HepG2 (cell line): ENCODE measurements at regions not wholly inside any gene's neighbourhood (a gene's known extent, or its start where the extent isn't known, plus 50 kb on each side); places are given as distances from the start of the nearest gene placed in this dataset.

Experiments used
- ATAC-seq: fragments of 200-7000 bp; cut with Tn5 transposase; 3 replicates; pipeline ENCODE4 v1.9.1; 2020; ENCODE audit warnings: mild to moderate bottlenecking, moderate library complexity
- BruUV-seq: library from RNA; stranded (reverse); fragments of 400-500 nt; replicated peaks from 2 replicates; lab custom pipeline; 2021; lab: Mats Ljungman, UMichigan
- CTCF ChIA-PET: fragments of 300-600 bp; formaldehyde crosslinking; extraction: SDS; loops from one replicate; lab custom pipeline; 2021; ENCODE audit warnings: low total read pairs, inconsistent platforms, low intra/inter-chr PET ratio; lab: Yijun Ruan, JAX
- POLR2A ChIA-PET: fragments of 350-600 bp; sonication (Branson Sonifier 250); formaldehyde crosslinking; loops from one replicate; lab custom pipeline; 2020; ENCODE audit warnings: antibody characterized with exemption, inconsistent platforms; lab: Yijun Ruan, JAX
- DNase-seq: peaks from one replicate; pipeline ENCODE4 v3.0.0-alpha.2; 2015; ENCODE audit warnings: low spot score
- FAIRE-seq: peaks from 3 replicates; lab custom pipeline; 2011; peaks lifted over from hg19 to GRCh38; lab: Jason Lieb, UNC
- H2AFZ ChIP-seq: one replicate; pipeline ENCODE4 v1.6.1; 2011; ENCODE audit warnings: low read length, inconsistent platforms
- H3K27ac ChIP-seq: fragments of 300-600 bp; 3 replicates; pipeline ENCODE4 v1.8.0; 2011; ENCODE audit warnings: mixed run types, mild to moderate bottlenecking, mixed read lengths, low read length, inconsistent platforms; ENCODE audit not compliant: insufficient read depth; ENCODE audit errors: extremely low read length
- H3K27me3 ChIP-seq, 2 experiments: fragments of 200-600 bp in 1 of 2; 2 replicates in 1 of 2; 3 replicates in 1 of 2; pipeline versions ENCODE4 v1.6.0 to v1.8.0; 2011; ENCODE audit warnings: low read length in 2 of 2, mild to moderate bottlenecking in 2 of 2, moderate library complexity in 2 of 2, inconsistent platforms in 1 of 2; ENCODE audit not compliant: insufficient read depth in 2 of 2, control insufficient read depth in 1 of 2
- H3K36me3 ChIP-seq, 2 experiments: fragments of 200-600 bp in 1 of 2; replicated peaks in 1 of 2; 2 replicates in 1 of 2; 3 replicates in 1 of 2; pipeline versions ENCODE4 v1.5.1 to v1.8.0; 2011; ENCODE audit warnings: low read length in 2 of 2, inconsistent platforms in 1 of 2; ENCODE audit not compliant: insufficient read depth in 2 of 2, control insufficient read depth in 1 of 2
- H3K4me1 ChIP-seq: 2 replicates; pipeline ENCODE4 v1.5.1; 2012; ENCODE audit warnings: low read length, inconsistent platforms; ENCODE audit not compliant: insufficient read depth
- H3K4me2 ChIP-seq: 2 replicates; pipeline ENCODE4 v1.6.0; 2011; ENCODE audit warnings: low read depth, low read length, inconsistent platforms
- H3K4me3 ChIP-seq, 3 experiments: fragments of 200-600 bp in 1 of 3; sonication (generic), shearing (Covaris generic) in 1 of 3; replicated peaks in 1 of 3; 2 replicates each; pipeline ENCODE4 v1.5.1; 2011 to 2016; ENCODE audit warnings: low read length in 3 of 3, inconsistent platforms in 2 of 3, low read depth in 2 of 3, mild to moderate bottlenecking in 2 of 3, control low read depth in 1 of 3, mixed read lengths in 1 of 3; ENCODE audit not compliant: insufficient read depth in 1 of 3
- H3K79me2 ChIP-seq: one replicate; pipeline ENCODE4 v1.6.1; 2011; ENCODE audit warnings: low read length, inconsistent platforms; ENCODE audit not compliant: insufficient read depth
- H3K9ac ChIP-seq: 2 replicates; pipeline ENCODE4 v1.6.0; 2011; ENCODE audit warnings: mild to moderate bottlenecking, low read depth, low read length, inconsistent platforms; ENCODE audit not compliant: insufficient read depth
- H3K9me3 ChIP-seq: 2 replicates; pipeline ENCODE4 v1.5.1; 2012; ENCODE audit warnings: mild to moderate bottlenecking, low read length
- H4K20me1 ChIP-seq: 2 replicates; pipeline ENCODE4 v1.6.0; 2011; ENCODE audit warnings: inconsistent platforms, mild to moderate bottlenecking, low read length, moderate library complexity; ENCODE audit not compliant: insufficient read depth
- AGO1 ChIP-seq: fragments of 200-400 bp; formaldehyde crosslinking; IDR thresholded peaks from 2 replicates; pipeline ENCODE4 v1.6.1; 2017; ENCODE audit warnings: mild to moderate bottlenecking, low read depth, low read length, moderate library complexity; ENCODE audit not compliant: poor library complexity, severe bottlenecking
- CBX5 ChIP-seq: sonication (generic); formaldehyde crosslinking; IDR thresholded peaks from 2 replicates; pipeline ENCODE4 v1.4.0; 2020; ENCODE audit warnings: missing genetic modification reagents, borderline replicate concordance
- ESRRA ChIP-seq: sonication (generic); formaldehyde crosslinking; IDR thresholded peaks from 2 replicates; pipeline ENCODE4 v1.5.1; 2020; ENCODE audit warnings: mild to moderate bottlenecking, low read depth, missing genetic modification reagents
- JUN ChIP-seq: sonication (generic); formaldehyde crosslinking; IDR thresholded peaks from 2 replicates; pipeline ENCODE4 v1.4.0; 2020; ENCODE audit warnings: mild to moderate bottlenecking, missing genetic modification reagents
- MATR3 ChIP-seq: sonication (generic); formaldehyde crosslinking; IDR thresholded peaks from 2 replicates; pipeline ENCODE4 v1.4.0; 2020; ENCODE audit warnings: missing genetic modification reagents
- MED1 ChIP-seq: sonication (generic); formaldehyde crosslinking; IDR thresholded peaks from 2 replicates; pipeline ENCODE4 v1.4.0; 2020; ENCODE audit warnings: missing genetic modification reagents
- MXD4 ChIP-seq: IDR thresholded peaks from 2 replicates; pipeline ENCODE4 v1.6.1; 2016; ENCODE audit warnings: mild to moderate bottlenecking, missing biosample characterization, missing genetic modification reagents
- MZF1 ChIP-seq: sonication (generic); formaldehyde crosslinking; IDR thresholded peaks from 2 replicates; pipeline ENCODE4 v1.8.1; 2023; ENCODE audit warnings: mild to moderate bottlenecking, missing genetic modification reagents, borderline replicate concordance
- PRPF4 ChIP-seq: fragments of 200-400 bp; formaldehyde crosslinking; IDR thresholded peaks from 2 replicates; pipeline ENCODE4 v1.6.1; 2016; ENCODE audit warnings: low read length, low read depth; ENCODE audit not compliant: poor library complexity, severe bottlenecking
- SALL2 ChIP-seq: sonication (generic); formaldehyde crosslinking; IDR thresholded peaks from 2 replicates; pipeline ENCODE4 v1.8.1; 2023; ENCODE audit warnings: mild to moderate bottlenecking, missing genetic modification reagents, inconsistent platforms
- SIN3B ChIP-seq: fragments of 150-350 bp; IDR thresholded peaks from 2 replicates; pipeline ENCODE4 v1.6.1; 2014; ENCODE audit warnings: low read length
- ZBTB8A ChIP-seq: sonication (generic); formaldehyde crosslinking; IDR thresholded peaks from 2 replicates; pipeline ENCODE4 v1.4.0; 2020; ENCODE audit warnings: mild to moderate bottlenecking, low read depth, missing genetic modification reagents, borderline replicate concordance
- ZFP36L2 ChIP-seq: sonication (generic); formaldehyde crosslinking; IDR thresholded peaks from 2 replicates; pipeline ENCODE4 v1.4.0; 2020; ENCODE audit warnings: missing genetic modification reagents
- ZNF317 ChIP-seq: sonication (generic); formaldehyde crosslinking; IDR thresholded peaks from 2 replicates; pipeline ENCODE4 v1.5.0; 2020; ENCODE audit warnings: mild to moderate bottlenecking, missing genetic modification reagents
- ZNF354B ChIP-seq: sonication (generic); formaldehyde crosslinking; IDR thresholded peaks from 2 replicates; pipeline ENCODE4 v1.8.0; 2022; ENCODE audit warnings: mild to moderate bottlenecking, missing genetic modification reagents
- WGBS: methylation state at CpG from one replicate; pipeline ENCODE4 v1.1.6; 2017; ENCODE audit warnings: low lambda C conversion rate; 5-methylcytosine and 5-hydroxymethylcytosine counted together
- in situ Hi-C: cut with HindIII; loops from 2 replicates; pipeline ENCODE4 v1.10.0; 2017; ENCODE audit warnings: low pct_unique_long_range_greater_than_20kb; ENCODE audit not compliant: extremely low pct_ligation_motif_present
- intact Hi-C: fragments of 100-400 bp; cut with micrococcal nuclease; formaldehyde crosslinking; loops from one replicate; pipeline ENCODE4 v1.10.0; 2022; ENCODE audit not compliant: unreplicated experiment
- TF ChIP-seq, protein P1 (sequence below): sonication (generic); formaldehyde crosslinking; IDR thresholded peaks from 2 replicates; pipeline ENCODE4 v1.4.0; 2020; ENCODE audit warnings: missing genetic modification reagents

DNA sequence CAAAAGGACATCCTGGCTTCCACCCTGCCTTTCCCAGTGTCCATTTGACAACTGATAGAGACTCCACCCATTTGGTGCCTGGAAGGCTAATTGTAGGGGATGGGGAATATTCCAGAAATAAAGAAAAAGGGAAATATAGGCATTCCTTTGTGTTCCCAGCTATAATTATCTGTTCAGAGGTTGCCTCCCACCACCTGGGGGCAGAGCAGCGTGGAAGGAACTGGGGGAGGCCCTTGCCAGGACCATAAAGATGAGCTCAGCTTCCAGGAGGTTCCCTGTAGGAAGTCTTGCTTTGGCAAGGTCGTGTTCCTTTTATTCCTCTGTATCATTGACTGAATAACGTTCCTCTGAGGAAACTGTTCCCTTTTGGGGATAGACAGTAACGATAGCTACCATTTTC lies 214.7 kb downstream of the TFAP2C start:
- H3K4me2 ChIP-seq: no peak overlapping the region
- no TSS peak for BruUV-seq
- no peaks in the 10 kb centered on the region for H3K9me3 ChIP-seq
- H3K79me2 ChIP-seq: no peaks in the 10 kb centered on the region
- POLR2A ChIA-PET: no interaction called here
- no peak overlapping the region for H3K4me3 ChIP-seq
- H2AFZ ChIP-seq: no peak overlapping the region
- no peak overlapping the region for H3K27ac ChIP-seq
- DNase-seq (no peak), FAIRE-seq (no peak)
- H3K4me1 ChIP-seq: no peaks in the 10 kb centered on the region
- no peaks in the 10 kb centered on the region for H3K36me3 ChIP-seq
- peaks cover 0 to 7% of the 10 kb centered on the region in 2 experiments; a peak in 1 of 5 replicates for H3K27me3 ChIP-seq
- 1% methylated on average over 4 of the region's 4 CpGs for WGBS
- no peak for TF ChIP-seq MXD4 (CRISPR knock-in tag)
- TF ChIP-seq, protein P1, sequence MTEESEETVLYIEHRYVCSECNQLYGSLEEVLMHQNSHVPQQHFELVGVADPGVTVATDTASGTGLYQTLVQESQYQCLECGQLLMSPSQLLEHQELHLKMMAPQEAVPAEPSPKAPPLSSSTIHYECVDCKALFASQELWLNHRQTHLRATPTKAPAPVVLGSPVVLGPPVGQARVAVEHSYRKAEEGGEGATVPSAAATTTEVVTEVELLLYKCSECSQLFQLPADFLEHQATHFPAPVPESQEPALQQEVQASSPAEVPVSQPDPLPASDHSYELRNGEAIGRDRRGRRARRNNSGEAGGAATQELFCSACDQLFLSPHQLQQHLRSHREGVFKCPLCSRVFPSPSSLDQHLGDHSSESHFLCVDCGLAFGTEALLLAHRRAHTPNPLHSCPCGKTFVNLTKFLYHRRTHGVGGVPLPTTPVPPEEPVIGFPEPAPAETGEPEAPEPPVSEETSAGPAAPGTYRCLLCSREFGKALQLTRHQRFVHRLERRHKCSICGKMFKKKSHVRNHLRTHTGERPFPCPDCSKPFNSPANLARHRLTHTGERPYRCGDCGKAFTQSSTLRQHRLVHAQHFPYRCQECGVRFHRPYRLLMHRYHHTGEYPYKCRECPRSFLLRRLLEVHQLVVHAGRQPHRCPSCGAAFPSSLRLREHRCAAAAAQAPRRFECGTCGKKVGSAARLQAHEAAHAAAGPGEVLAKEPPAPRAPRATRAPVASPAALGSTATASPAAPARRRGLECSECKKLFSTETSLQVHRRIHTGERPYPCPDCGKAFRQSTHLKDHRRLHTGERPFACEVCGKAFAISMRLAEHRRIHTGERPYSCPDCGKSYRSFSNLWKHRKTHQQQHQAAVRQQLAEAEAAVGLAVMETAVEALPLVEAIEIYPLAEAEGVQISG: peak; percentile 52; the same call in 1 of the 2 replicates
- TF ChIP-seq, all 625 proteins: peak for 1
- in situ Hi-C loops: no loop called here
- Histone ChIP-seq H3K9ac (no peak overlapping the region), H4K20me1 (no peaks in the 10 kb centered on the region)
- intact Hi-C loops: no loop called here
- peak; percentile 36; the same call in 2 of the 3 replicates for ATAC-seq
- CTCF ChIA-PET: interaction anchor here (1.0 kb wide), 1 partner anchor 131 kb away, joined by 3 read pairs; no protein-coding TSS in a partner anchor

DNA sequence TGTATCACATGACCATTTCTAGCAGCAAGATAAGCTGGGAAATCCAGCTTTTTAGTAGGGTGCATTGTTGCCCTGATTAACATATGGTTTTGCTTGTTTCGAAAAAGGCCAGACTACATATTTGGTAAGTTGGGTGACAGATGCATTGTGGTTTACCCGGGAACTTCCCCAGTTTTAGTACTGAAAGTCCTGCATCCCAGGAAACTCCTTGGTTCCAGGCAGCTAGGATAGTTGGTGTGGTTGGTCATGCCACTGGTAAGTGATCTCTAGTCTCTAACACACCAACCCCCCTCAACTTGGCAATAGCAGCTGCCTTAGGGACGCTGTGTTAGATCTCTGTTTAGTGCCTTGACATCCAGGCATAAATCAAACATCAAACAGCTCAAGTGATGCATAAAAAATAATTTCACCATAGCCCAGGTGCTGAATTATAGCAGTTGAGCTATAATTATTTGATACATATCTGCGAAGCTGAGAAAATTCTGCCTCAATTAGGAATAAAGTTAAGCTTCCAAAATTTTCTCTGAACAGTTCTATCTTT lies 216.5 kb downstream of the TFAP2C start:
- no TSS peak for BruUV-seq
- Histone ChIP-seq H3K79me2 (no peaks in the 10 kb centered on the region), H3K4me3 (no peak overlapping the region), H3K36me3 (no peaks in the 10 kb centered on the region), H3K9me3 (no peaks in the 10 kb centered on the region), H3K4me2 (no peak overlapping the region), H3K27me3 (peaks cover 0 to 7% of the 10 kb centered on the region in 2 experiments; a peak in 1 of 5 replicates), H4K20me1 (no peaks in the 10 kb centered on the region), H3K4me1 (no peaks in the 10 kb centered on the region), H2AFZ (no peak overlapping the region), H3K9ac (no peak overlapping the region), H3K27ac (no peak overlapping the region)
- CTCF ChIA-PET: no interaction called here
- WGBS: 1% methylated on average over 4 of the region's 4 CpGs
- POLR2A ChIA-PET: no interaction called here
- DNase-seq: no peak
- in situ Hi-C loops (no loop called here), intact Hi-C loops (no loop called here)
- FAIRE-seq: no peak
- no peak for ATAC-seq
- TF ChIP-seq PRPF4: no peak
- no peak for TF ChIP-seq ZNF354B
- no peak for TF ChIP-seq CBX5 (CRISPR knock-in tag)
- TF ChIP-seq ESRRA (CRISPR knock-in tag): no peak
- no peak for TF ChIP-seq SIN3B
- TF ChIP-seq MATR3 (CRISPR knock-in tag): no peak
- TF ChIP-seq AGO1: no peak
- no peak for TF ChIP-seq MZF1
- TF ChIP-seq MED1 (CRISPR knock-in tag): no peak
- TF ChIP-seq ZBTB8A (CRISPR knock-in tag): no peak
- no peak for TF ChIP-seq ZNF317
- TF ChIP-seq JUN: no peak
- no peak for TF ChIP-seq SALL2 (CRISPR knock-in tag)
- TF ChIP-seq ZFP36L2 (CRISPR knock-in tag): no peak
